ENCODE measurements at regions not wholly inside any gene's neighbourhood (a gene's known extent, or its start where the extent isn't known, plus 50 kb on each side); places are given as distances from the start of the nearest gene placed in this dataset.

GRCh38 chr15:60272623-60273022 lies 125.2 kb downstream of the ANXA2 start:
- Histone ChIP-seq H3K36me3 (ENCODE audit: control insufficient read depth, insufficient read depth, low read length) (no peaks in the 10 kb centered on the region), H3K27me3 (ENCODE audit: control insufficient read depth, insufficient read depth, low read length) (no peaks in the 10 kb centered on the region), H3K4me1 (ENCODE audit: control insufficient read depth, extremely low read depth, insufficient read depth, low read length) (no peaks in the 10 kb centered on the region), H2AFZ (ENCODE audit: low read length) (no peak overlapping the region), H3K4me2 (ENCODE audit: extremely low read depth, insufficient read depth, low read length) (no peak overlapping the region), H3K9ac (ENCODE audit: insufficient read depth, low read length) (no peak overlapping the region), H3K79me2 (ENCODE audit: control insufficient read depth, insufficient read depth, low read length) (no peaks in the 10 kb centered on the region), H3K4me3 (replicated peaks in 1 of 4; ENCODE audit: control extremely low read depth in 1 of 4, insufficient read depth in 1 of 4, low read depth in 3 of 4, low read length in 4 of 4) (no peak overlapping the region), H3K27ac (ENCODE audit: insufficient read depth, low read length) (no peak overlapping the region), H4K20me1 (ENCODE audit: control insufficient read depth, extremely low read depth, insufficient read depth, low read length) (no peaks in the 10 kb centered on the region), H3K9me3 (ENCODE audit: control insufficient read depth, insufficient read depth, low read depth, low read length) (no peaks in the 10 kb centered on the region)
- no peak for DNase-seq (ENCODE audit: low read depth in 2 of 2)
- TF ChIP-seq EZH2 (IDR thresholded peaks at IDR 0.05; ENCODE audit: low read length, missing control alignments), result no peak
- no peak for TF ChIP-seq CTCF (conservative IDR thresholded peaks at IDR 0.05 in 1 of 2, IDR thresholded peaks at IDR 0.05 in 1 of 2; ENCODE audit: low read depth in 1 of 2, low read length in 2 of 2)

- Histone ChIP-seq H3K9ac (ENCODE audit: insufficient read depth, low read length) (no peak overlapping the region), H3K27ac (ENCODE audit: insufficient read depth, low read length) (no peak overlapping the region), H3K4me1 (ENCODE audit: control insufficient read depth, extremely low read depth, insufficient read depth, low read length) (no peaks in the 10 kb centered on the region), H3K79me2 (ENCODE audit: control insufficient read depth, insufficient read depth, low read length) (no peaks in the 10 kb centered on the region), H3K36me3 (ENCODE audit: control insufficient read depth, insufficient read depth, low read length) (no peaks in the 10 kb centered on the region), H3K4me2 (ENCODE audit: extremely low read depth, insufficient read depth, low read length) (no peak overlapping the region), H2AFZ (ENCODE audit: low read length) (no peak overlapping the region), H3K9me3 (ENCODE audit: control insufficient read depth, insufficient read depth, low read depth, low read length) (no peaks in the 10 kb centered on the region), H3K4me3 (replicated peaks in 1 of 4; ENCODE audit: control extremely low read depth in 1 of 4, insufficient read depth in 1 of 4, low read depth in 3 of 4, low read length in 4 of 4) (no peak overlapping the region), H4K20me1 (ENCODE audit: control insufficient read depth, extremely low read depth, insufficient read depth, low read length) (no peaks in the 10 kb centered on the region), H3K27me3 (ENCODE audit: control insufficient read depth, insufficient read depth, low read length) (no peaks in the 10 kb centered on the region)
- TF ChIP-seq EZH2 (IDR thresholded peaks at IDR 0.05; ENCODE audit: low read length, missing control alignments) (no peak), CTCF (conservative IDR thresholded peaks at IDR 0.05 in 1 of 2, IDR thresholded peaks at IDR 0.05 in 1 of 2; ENCODE audit: low read depth in 1 of 2, low read length in 2 of 2) (no peak)
- no peak for DNase-seq (ENCODE audit: low read depth in 2 of 2)
Measured at GRCh38 chr15:60275624-60276023, 122.2 kb downstream of the ANXA2 start.

- Histone ChIP-seq H3K9ac (ENCODE audit: insufficient read depth, low read length) (no peak overlapping the region), H3K4me2 (ENCODE audit: extremely low read depth, insufficient read depth, low read length) (no peak overlapping the region), H2AFZ (ENCODE audit: low read length) (no peak overlapping the region), H4K20me1 (ENCODE audit: control insufficient read depth, extremely low read depth, insufficient read depth, low read length) (no peaks in the 10 kb centered on the region), H3K27me3 (ENCODE audit: control insufficient read depth, insufficient read depth, low read length) (no peaks in the 10 kb centered on the region), H3K4me1 (ENCODE audit: control insufficient read depth, extremely low read depth, insufficient read depth, low read length) (no peaks in the 10 kb centered on the region), H3K4me3 (replicated peaks in 1 of 4; ENCODE audit: control extremely low read depth in 1 of 4, insufficient read depth in 1 of 4, low read depth in 3 of 4, low read length in 4 of 4) (no peak overlapping the region), H3K27ac (ENCODE audit: insufficient read depth, low read length) (no peak overlapping the region), H3K79me2 (ENCODE audit: control insufficient read depth, insufficient read depth, low read length) (no peaks in the 10 kb centered on the region), H3K9me3 (ENCODE audit: control insufficient read depth, insufficient read depth, low read depth, low read length) (no peaks in the 10 kb centered on the region), H3K36me3 (ENCODE audit: control insufficient read depth, insufficient read depth, low read length) (no peaks in the 10 kb centered on the region)
- no peak for TF ChIP-seq CTCF (conservative IDR thresholded peaks at IDR 0.05 in 1 of 2, IDR thresholded peaks at IDR 0.05 in 1 of 2; ENCODE audit: low read depth in 1 of 2, low read length in 2 of 2)
- TF ChIP-seq EZH2 (IDR thresholded peaks at IDR 0.05; ENCODE audit: low read length, missing control alignments), result no peak
- no peak for DNase-seq (ENCODE audit: low read depth in 2 of 2)
Measured at GRCh38 chr15:60278879-60279278, 118.9 kb downstream of the ANXA2 start.

All from fibroblast of lung (primary cell).